ENCODE measurements at regions not wholly inside any gene's neighbourhood (a gene's known extent, or its start where the extent isn't known, plus 50 kb on each side); places are given as distances from the start of the nearest gene placed in this dataset.

DNA sequence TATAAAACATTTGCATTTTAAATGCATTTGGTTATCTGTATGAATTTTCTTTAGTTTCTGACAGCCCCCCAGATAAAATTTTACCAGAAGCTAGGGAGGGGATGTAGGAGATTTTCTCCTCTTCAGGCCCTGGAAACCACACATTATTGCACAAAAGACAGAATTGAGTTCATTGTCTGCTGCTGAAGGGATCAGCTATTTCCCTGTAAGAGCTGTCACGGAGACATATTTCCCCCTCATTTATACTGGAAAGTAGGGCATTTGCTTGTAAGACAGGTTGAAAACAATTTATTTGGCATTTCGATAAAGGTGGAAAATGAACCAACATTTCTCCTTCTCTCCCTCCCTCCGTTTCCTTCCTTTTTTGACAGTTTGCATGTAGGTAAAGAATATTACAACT lies 241.3 kb upstream of the LCORL start:
- H3K36me3 ChIP-seq (ENCODE audit: control insufficient read depth in 1 of 2, insufficient read depth in 2 of 2, low read length in 2 of 2): no peaks in the 10 kb centered on the region
- H2BK120ac ChIP-seq (ENCODE audit: insufficient read depth, low read length, poor library complexity): no peak overlapping the region
- no peak overlapping the region for H3K27ac ChIP-seq (ENCODE audit: low read depth, low read length)
- no peaks in the 10 kb centered on the region for H3K4me1 ChIP-seq (ENCODE audit: control insufficient read depth in 1 of 2, insufficient read depth in 2 of 2, low read length in 2 of 2)
- H3K23ac ChIP-seq (ENCODE audit: low read length): no peak overlapping the region
- no peak overlapping the region for H3K18ac ChIP-seq (ENCODE audit: low read length)
- H2BK5ac ChIP-seq (ENCODE audit: low read depth, low read length, poor library complexity): no peak overlapping the region
- H3K4me2 ChIP-seq (ENCODE audit: low read length): no peak overlapping the region
- peaks cover 6% of the 10 kb centered on the region for H3K9me3 ChIP-seq (ENCODE audit: insufficient read depth, low read depth, low read length)
- no peak overlapping the region for H3K9ac ChIP-seq (ENCODE audit: low read length)
- no CpG with 5 or more reads among the region's 3 CpGs for WGBS (ENCODE audit: extremely low coverage, insufficient coverage, insufficient read length)
- no peak for DNase-seq
- H3K4ac ChIP-seq (ENCODE audit: low read depth, low read length): no peak overlapping the region
- no peaks in the 10 kb centered on the region for H3K79me2 ChIP-seq (ENCODE audit: control insufficient read depth, insufficient read depth, low read length, poor library complexity)
- no peak overlapping the region for H4K8ac ChIP-seq (ENCODE audit: low read depth, low read length)
- H3K14ac ChIP-seq (ENCODE audit: low read length): no peak overlapping the region
- H3K4me3 ChIP-seq (ENCODE audit: low read depth, low read length): no peak overlapping the region
- H4K91ac ChIP-seq (ENCODE audit: low read depth, low read length): no peak overlapping the region
- H3K27me3 ChIP-seq (ENCODE audit: insufficient read depth, low read length): no peaks in the 10 kb centered on the region
- H4K12ac ChIP-seq (ENCODE audit: low read depth, low read length): no peak overlapping the region
- H2AK5ac ChIP-seq (ENCODE audit: low read length): no peak overlapping the region
- H2BK12ac ChIP-seq (ENCODE audit: low read length): no peak overlapping the region
- no peak overlapping the region for H2AFZ ChIP-seq (ENCODE audit: insufficient read depth, low read length, poor library complexity)
- no peaks in the 10 kb centered on the region for H3K79me1 ChIP-seq (ENCODE audit: low read length)

GRCh38 chr4:18252052-18252451 lies 230.5 kb upstream of the LCORL start:
- Histone ChIP-seq H3K4me2 (ENCODE audit: low read length) (no peak overlapping the region), H3K79me1 (ENCODE audit: low read length) (no peaks in the 10 kb centered on the region), H3K4me3 (ENCODE audit: low read depth, low read length) (no peak overlapping the region), H3K36me3 (ENCODE audit: control insufficient read depth in 1 of 2, insufficient read depth in 2 of 2, low read length in 2 of 2) (no peaks in the 10 kb centered on the region), H3K27ac (ENCODE audit: low read depth, low read length) (no peak overlapping the region), H4K8ac (ENCODE audit: low read depth, low read length) (no peak overlapping the region), H3K23ac (ENCODE audit: low read length) (no peak overlapping the region), H2BK5ac (ENCODE audit: low read depth, low read length, poor library complexity) (no peak overlapping the region), H3K4ac (ENCODE audit: low read depth, low read length) (no peak overlapping the region), H3K27me3 (ENCODE audit: insufficient read depth, low read length) (no peaks in the 10 kb centered on the region), H3K79me2 (ENCODE audit: control insufficient read depth, insufficient read depth, low read length, poor library complexity) (no peaks in the 10 kb centered on the region), H3K9ac (ENCODE audit: low read length) (no peak overlapping the region), H4K91ac (ENCODE audit: low read depth, low read length) (no peak overlapping the region), H3K4me1 (ENCODE audit: control insufficient read depth in 1 of 2, insufficient read depth in 2 of 2, low read length in 2 of 2) (no peaks in the 10 kb centered on the region), H2AK5ac (ENCODE audit: low read length) (no peak overlapping the region), H2BK12ac (ENCODE audit: low read length) (no peak overlapping the region), H4K12ac (ENCODE audit: low read depth, low read length) (no peak overlapping the region), H3K18ac (ENCODE audit: low read length) (no peak overlapping the region), H3K9me3 (ENCODE audit: insufficient read depth, low read depth, low read length) (no peaks in the 10 kb centered on the region), H3K14ac (ENCODE audit: low read length) (no peak overlapping the region), H2BK120ac (ENCODE audit: insufficient read depth, low read length, poor library complexity) (no peak overlapping the region), H2AFZ (ENCODE audit: insufficient read depth, low read length, poor library complexity) (no peak overlapping the region)
- DNase-seq: no peak
- no CpG with 5 or more reads among the region's 1 CpG for WGBS (ENCODE audit: extremely low coverage, insufficient coverage, insufficient read length)

GRCh38 chr4:18250564-18250963 lies 229.0 kb upstream of the LCORL start:
- no peaks in the 10 kb centered on the region for H3K4me1 ChIP-seq (ENCODE audit: control insufficient read depth in 1 of 2, insufficient read depth in 2 of 2, low read length in 2 of 2)
- no peak overlapping the region for H3K4me2 ChIP-seq (ENCODE audit: low read length)
- H3K9me3 ChIP-seq (ENCODE audit: insufficient read depth, low read depth, low read length): no peaks in the 10 kb centered on the region
- no peaks in the 10 kb centered on the region for H3K36me3 ChIP-seq (ENCODE audit: control insufficient read depth in 1 of 2, insufficient read depth in 2 of 2, low read length in 2 of 2)
- H2BK120ac ChIP-seq (ENCODE audit: insufficient read depth, low read length, poor library complexity): no peak overlapping the region
- no peak overlapping the region for H4K12ac ChIP-seq (ENCODE audit: low read depth, low read length)
- H3K4me3 ChIP-seq (ENCODE audit: low read depth, low read length): no peak overlapping the region
- H3K23ac ChIP-seq (ENCODE audit: low read length): no peak overlapping the region
- no peak for DNase-seq
- H3K18ac ChIP-seq (ENCODE audit: low read length): no peak overlapping the region
- H3K27me3 ChIP-seq (ENCODE audit: insufficient read depth, low read length): no peaks in the 10 kb centered on the region
- no peak overlapping the region for H4K8ac ChIP-seq (ENCODE audit: low read depth, low read length)
- H2BK12ac ChIP-seq (ENCODE audit: low read length): no peak overlapping the region
- H3K27ac ChIP-seq (ENCODE audit: low read depth, low read length): no peak overlapping the region
- no peak overlapping the region for H3K14ac ChIP-seq (ENCODE audit: low read length)
- H3K79me1 ChIP-seq (ENCODE audit: low read length): no peaks in the 10 kb centered on the region
- no peak overlapping the region for H2AK5ac ChIP-seq (ENCODE audit: low read length)
- H2AFZ ChIP-seq (ENCODE audit: insufficient read depth, low read length, poor library complexity): no peak overlapping the region
- no peak overlapping the region for H3K9ac ChIP-seq (ENCODE audit: low read length)
- no peak overlapping the region for H2BK5ac ChIP-seq (ENCODE audit: low read depth, low read length, poor library complexity)
- H3K4ac ChIP-seq (ENCODE audit: low read depth, low read length): no peak overlapping the region
- no peak overlapping the region for H4K91ac ChIP-seq (ENCODE audit: low read depth, low read length)
- no peaks in the 10 kb centered on the region for H3K79me2 ChIP-seq (ENCODE audit: control insufficient read depth, insufficient read depth, low read length, poor library complexity)

DNA sequence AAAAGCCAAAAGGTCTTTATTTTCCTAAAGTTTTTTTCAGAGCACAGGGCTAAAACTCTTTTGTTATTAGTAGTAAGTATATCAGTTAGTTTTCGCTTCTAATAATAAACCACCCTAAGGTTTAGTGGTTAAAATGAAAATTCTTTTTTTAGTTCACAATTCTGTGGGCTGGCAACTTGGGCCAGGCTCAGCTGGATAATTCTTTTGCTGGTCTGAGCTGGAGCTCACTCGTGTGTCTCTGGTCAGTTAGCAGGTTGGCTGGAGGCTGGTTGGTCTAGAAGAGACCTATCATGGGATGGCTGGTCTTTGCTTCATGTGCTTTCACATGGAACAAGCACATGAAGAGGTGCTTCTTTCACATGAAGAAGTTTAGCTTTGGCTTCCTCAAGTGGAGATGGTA lies 227.1 kb upstream of the LCORL start:
- H4K12ac ChIP-seq (ENCODE audit: low read depth, low read length): no peak overlapping the region
- no peak overlapping the region for H4K8ac ChIP-seq (ENCODE audit: low read depth, low read length)
- H3K4me2 ChIP-seq (ENCODE audit: low read length): no peak overlapping the region
- no peak overlapping the region for H2AFZ ChIP-seq (ENCODE audit: insufficient read depth, low read length, poor library complexity)
- H3K23ac ChIP-seq (ENCODE audit: low read length): no peak overlapping the region
- H3K4ac ChIP-seq (ENCODE audit: low read depth, low read length): no peak overlapping the region
- H3K27me3 ChIP-seq (ENCODE audit: insufficient read depth, low read length): no peaks in the 10 kb centered on the region
- H3K14ac ChIP-seq (ENCODE audit: low read length): no peak overlapping the region
- no peak overlapping the region for H2AK5ac ChIP-seq (ENCODE audit: low read length)
- no peaks in the 10 kb centered on the region for H3K36me3 ChIP-seq (ENCODE audit: control insufficient read depth in 1 of 2, insufficient read depth in 2 of 2, low read length in 2 of 2)
- H3K4me1 ChIP-seq (ENCODE audit: control insufficient read depth in 1 of 2, insufficient read depth in 2 of 2, low read length in 2 of 2): no peaks in the 10 kb centered on the region
- DNase-seq: no peak
- no peaks in the 10 kb centered on the region for H3K79me1 ChIP-seq (ENCODE audit: low read length)
- H4K91ac ChIP-seq (ENCODE audit: low read depth, low read length): no peak overlapping the region
- no CpG with 5 or more reads among the region's 2 CpGs for WGBS (ENCODE audit: extremely low coverage, insufficient coverage, insufficient read length)
- H3K79me2 ChIP-seq (ENCODE audit: control insufficient read depth, insufficient read depth, low read length, poor library complexity): no peaks in the 10 kb centered on the region
- no peak overlapping the region for H3K4me3 ChIP-seq (ENCODE audit: low read depth, low read length)
- no peak overlapping the region for H3K27ac ChIP-seq (ENCODE audit: low read depth, low read length)
- H2BK12ac ChIP-seq (ENCODE audit: low read length): no peak overlapping the region
- no peak overlapping the region for H3K18ac ChIP-seq (ENCODE audit: low read length)
- H2BK5ac ChIP-seq (ENCODE audit: low read depth, low read length, poor library complexity): no peak overlapping the region
- H2BK120ac ChIP-seq (ENCODE audit: insufficient read depth, low read length, poor library complexity): no peak overlapping the region
- H3K9me3 ChIP-seq (ENCODE audit: insufficient read depth, low read depth, low read length): no peaks in the 10 kb centered on the region
- no peak overlapping the region for H3K9ac ChIP-seq (ENCODE audit: low read length)

GRCh38 chr4:18247189-18247588 lies 225.6 kb upstream of the LCORL start:
- no peak for DNase-seq
- H3K79me2 ChIP-seq (ENCODE audit: control insufficient read depth, insufficient read depth, low read length, poor library complexity): no peaks in the 10 kb centered on the region
- no CpG with 5 or more reads among the region's 4 CpGs for WGBS (ENCODE audit: extremely low coverage, insufficient coverage, insufficient read length)

More at GRCh38 chr4:18247189-18247588, 225.6 kb upstream of the LCORL start:
- no peak overlapping the region for H3K23ac ChIP-seq (ENCODE audit: low read length)
- H3K9me3 ChIP-seq (ENCODE audit: insufficient read depth, low read depth, low read length): no peaks in the 10 kb centered on the region
- H4K91ac ChIP-seq (ENCODE audit: low read depth, low read length): no peak overlapping the region
- no peak overlapping the region for H3K4ac ChIP-seq (ENCODE audit: low read depth, low read length)
- no peak overlapping the region for H4K8ac ChIP-seq (ENCODE audit: low read depth, low read length)
- no peak overlapping the region for H3K14ac ChIP-seq (ENCODE audit: low read length)
- no peaks in the 10 kb centered on the region for H3K4me1 ChIP-seq (ENCODE audit: control insufficient read depth in 1 of 2, insufficient read depth in 2 of 2, low read length in 2 of 2)
- H3K4me3 ChIP-seq (ENCODE audit: low read depth, low read length): no peak overlapping the region
- no peak overlapping the region for H3K9ac ChIP-seq (ENCODE audit: low read length)
- H2AK5ac ChIP-seq (ENCODE audit: low read length): no peak overlapping the region
- H3K27me3 ChIP-seq (ENCODE audit: insufficient read depth, low read length): no peaks in the 10 kb centered on the region
- H4K12ac ChIP-seq (ENCODE audit: low read depth, low read length): no peak overlapping the region
- no peak overlapping the region for H3K27ac ChIP-seq (ENCODE audit: low read depth, low read length)
- H2AFZ ChIP-seq (ENCODE audit: insufficient read depth, low read length, poor library complexity): no peak overlapping the region
- no peak overlapping the region for H2BK120ac ChIP-seq (ENCODE audit: insufficient read depth, low read length, poor library complexity)
- no peak overlapping the region for H3K4me2 ChIP-seq (ENCODE audit: low read length)
- no peak overlapping the region for H3K18ac ChIP-seq (ENCODE audit: low read length)
- H2BK12ac ChIP-seq (ENCODE audit: low read length): no peak overlapping the region
- no peaks in the 10 kb centered on the region for H3K36me3 ChIP-seq (ENCODE audit: control insufficient read depth in 1 of 2, insufficient read depth in 2 of 2, low read length in 2 of 2)
- H3K79me1 ChIP-seq (ENCODE audit: low read length): no peaks in the 10 kb centered on the region
- H2BK5ac ChIP-seq (ENCODE audit: low read depth, low read length, poor library complexity): no peak overlapping the region
